H9 (cell line): ENCODE measurements at regions not wholly inside any gene's neighbourhood (a gene's known extent, or its start where the extent isn't known, plus 50 kb on each side); places are given as distances from the start of the nearest gene placed in this dataset.

Experiments
- DNase-seq: peaks from one replicate; pipeline ENCODE4 v3.0.0-alpha.2; 2017
- H2AFZ ChIP-seq: one replicate; pipeline ENCODE4 v1.6.1; 2013; ENCODE audit warnings: mild to moderate bottlenecking, low read length, control low read depth, moderate library complexity
- H2AK5ac ChIP-seq: 2 replicates; pipeline ENCODE4 v1.6.1; 2013; ENCODE audit warnings: low read length, control low read depth, mixed read lengths; ENCODE audit not compliant: insufficient read length
- H2BK120ac ChIP-seq: one replicate; pipeline ENCODE4 v1.6.1; 2013; ENCODE audit warnings: low read depth, mild to moderate bottlenecking, low read length, control low read depth, inconsistent platforms; ENCODE audit not compliant: poor library complexity, severe bottlenecking
- H2BK12ac ChIP-seq: 2 replicates; pipeline ENCODE4 v1.6.1; 2013; ENCODE audit warnings: low read length, control low read depth, mixed read lengths, low read depth; ENCODE audit not compliant: insufficient read length
- H2BK15ac ChIP-seq: 2 replicates; pipeline ENCODE4 v1.6.1; 2013; ENCODE audit warnings: low read depth, low read length, control low read depth
- H2BK20ac ChIP-seq: one replicate; pipeline ENCODE4 v1.6.1; 2013; ENCODE audit warnings: low read depth, mild to moderate bottlenecking, low read length, control low read depth, inconsistent platforms; ENCODE audit not compliant: poor library complexity, severe bottlenecking
- H2BK5ac ChIP-seq: 2 replicates; pipeline ENCODE4 v1.6.1; 2013; ENCODE audit warnings: low read length, control low read depth, mixed read lengths; ENCODE audit not compliant: insufficient read length
- H3K14ac ChIP-seq: 2 replicates; pipeline ENCODE4 v1.6.1; 2013; ENCODE audit warnings: low read length, control low read depth; ENCODE audit not compliant: insufficient read depth
- H3K18ac ChIP-seq: 2 replicates; pipeline ENCODE4 v1.6.1; 2013; ENCODE audit warnings: low read depth, mild to moderate bottlenecking, mixed read lengths, low read length, control low read depth; ENCODE audit not compliant: insufficient read length
- H3K23ac ChIP-seq: 2 replicates; pipeline ENCODE4 v1.6.1; 2013; ENCODE audit warnings: low read length, control low read depth, mixed read lengths, low read depth; ENCODE audit not compliant: insufficient read length
- H3K23me2 ChIP-seq: 2 replicates; pipeline ENCODE4 v1.6.1; 2013; ENCODE audit warnings: low read depth, mild to moderate bottlenecking, mixed read lengths, low read length, control low read depth; ENCODE audit not compliant: insufficient read length, poor library complexity, severe bottlenecking
- H3K27ac ChIP-seq: 2 replicates; pipeline ENCODE4 v1.5.1; 2013; ENCODE audit warnings: low read length, control low read depth, mixed read lengths, low read depth; ENCODE audit not compliant: insufficient read length
- H3K27me3 ChIP-seq: 2 replicates; pipeline ENCODE4 v1.6.1; 2013; ENCODE audit warnings: low read length, control low read depth, inconsistent platforms; ENCODE audit not compliant: insufficient read depth
- H3K4ac ChIP-seq: 2 replicates; pipeline ENCODE4 v1.6.1; 2013; ENCODE audit warnings: low read depth, mild to moderate bottlenecking, control low read depth, inconsistent platforms, low read length, moderate library complexity
- H3K4me1 ChIP-seq: 2 replicates; pipeline ENCODE4 v1.6.1; 2013; ENCODE audit warnings: low read length, control low read depth, inconsistent platforms; ENCODE audit not compliant: insufficient read depth
- H3K4me2 ChIP-seq: 2 replicates; pipeline ENCODE4 v1.6.1; 2013; ENCODE audit warnings: low read length, control low read depth, mixed read lengths; ENCODE audit not compliant: insufficient read length, insufficient read depth
- H3K56ac ChIP-seq: 2 replicates; pipeline ENCODE4 v1.6.1; 2013; ENCODE audit warnings: low read depth, mild to moderate bottlenecking, mixed read lengths, low read length, control low read depth; ENCODE audit not compliant: insufficient read length
- H3K79me1 ChIP-seq: 2 replicates; pipeline ENCODE4 v1.6.1; 2013; ENCODE audit warnings: low read depth, mild to moderate bottlenecking, moderate library complexity, low read length, control low read depth, inconsistent platforms; ENCODE audit not compliant: insufficient read depth, poor library complexity, severe bottlenecking
- H3K79me2 ChIP-seq: 2 replicates; pipeline ENCODE4 v1.6.1; 2013; ENCODE audit warnings: low read length, control low read depth, inconsistent platforms; ENCODE audit not compliant: insufficient read depth
- H3K9ac ChIP-seq: 2 replicates; pipeline ENCODE4 v1.6.1; 2013; ENCODE audit warnings: low read length, control low read depth, mixed read lengths; ENCODE audit not compliant: insufficient read length; ENCODE audit errors: extremely low read depth
- H3K9me3 ChIP-seq: one replicate; pipeline ENCODE4 v1.6.1; 2013; ENCODE audit warnings: low read depth, low read length, inconsistent platforms; ENCODE audit not compliant: control insufficient read depth
- H3T11ph ChIP-seq: one replicate; pipeline ENCODE4 v1.6.1; 2013; ENCODE audit warnings: mild to moderate bottlenecking, low read length, control low read depth, inconsistent platforms
- H4K20me1 ChIP-seq: one replicate; pipeline ENCODE4 v1.6.1; 2013; ENCODE audit not compliant: control insufficient read depth, insufficient read length, insufficient read depth
- H4K5ac ChIP-seq: 2 replicates; pipeline ENCODE4 v1.6.1; 2013; ENCODE audit warnings: low read depth, mild to moderate bottlenecking, mixed read lengths, low read length, control low read depth; ENCODE audit not compliant: insufficient read length
- H4K8ac ChIP-seq: replicated peaks from 2 replicates; pipeline ENCODE4 v1.6.1; 2013; ENCODE audit warnings: low read length, control low read depth, mixed read lengths, low read depth; ENCODE audit not compliant: insufficient read length
- H4K91ac ChIP-seq: 2 replicates; pipeline ENCODE4 v1.6.1; 2013; ENCODE audit warnings: low read depth, mild to moderate bottlenecking, moderate library complexity, mixed read lengths, low read length, control low read depth; ENCODE audit not compliant: insufficient read length
- H3K27ac Mint-ChIP-seq, 3 experiments: 2 replicates in 2 of 3; 3 replicates in 1 of 3; pipeline ENCODE4 v1.8.0; 2020 to 2021; ENCODE audit warnings: mixed read lengths in 3 of 3, mild to moderate bottlenecking in 1 of 3, moderate library complexity in 1 of 3
- H3K27me3 Mint-ChIP-seq: 2 replicates; pipeline ENCODE4 v1.8.0; 2021; ENCODE audit warnings: low read depth, mild to moderate bottlenecking, moderate library complexity, mixed read lengths
- H3K36me3 Mint-ChIP-seq, 3 experiments: 2 replicates in 2 of 3; 3 replicates in 1 of 3; pipeline ENCODE4 v1.8.0; 2020 to 2021; ENCODE audit warnings: low read depth in 3 of 3, mixed read lengths in 3 of 3; ENCODE audit not compliant: insufficient read depth in 1 of 3
- H3K4me1 Mint-ChIP-seq, 2 experiments: 2 replicates each; pipeline ENCODE4 v1.8.0; 2020; ENCODE audit warnings: mixed read lengths in 2 of 2
- H3K4me3 Mint-ChIP-seq, 2 experiments: 2 replicates in 1 of 2; 3 replicates in 1 of 2; pipeline ENCODE4 v1.8.0; 2020 to 2021; ENCODE audit warnings: mild to moderate bottlenecking in 2 of 2, mixed read lengths in 2 of 2, moderate library complexity in 1 of 2
- H3K9me3 Mint-ChIP-seq, 2 experiments: 2 replicates in 1 of 2; 3 replicates in 1 of 2; pipeline ENCODE4 v1.8.0; 2020; ENCODE audit warnings: mild to moderate bottlenecking in 2 of 2, mixed read lengths in 2 of 2, moderate library complexity in 1 of 2
- WGBS: extraction: QIAGEN DNeasy Blood & Tissue Kit; methylation state at CpG from one replicate; pipeline ENCODE4 v1.1.7; 2013; ENCODE audit warnings: missing lambda C conversion rate, low lambda C conversion rate, mixed read lengths; ENCODE audit not compliant: insufficient read length; ENCODE audit errors: extremely low coverage; 5-methylcytosine and 5-hydroxymethylcytosine counted together
- TF ChIP-seq, protein P1 (sequence below): fragments of 200-600 bp; sonication (generic); conservative IDR thresholded peaks from 3 replicates; pipeline ENCODE4 v1.8.0; 2021; ENCODE audit warnings: antibody characterized with exemption, mild to moderate bottlenecking

DNA sequence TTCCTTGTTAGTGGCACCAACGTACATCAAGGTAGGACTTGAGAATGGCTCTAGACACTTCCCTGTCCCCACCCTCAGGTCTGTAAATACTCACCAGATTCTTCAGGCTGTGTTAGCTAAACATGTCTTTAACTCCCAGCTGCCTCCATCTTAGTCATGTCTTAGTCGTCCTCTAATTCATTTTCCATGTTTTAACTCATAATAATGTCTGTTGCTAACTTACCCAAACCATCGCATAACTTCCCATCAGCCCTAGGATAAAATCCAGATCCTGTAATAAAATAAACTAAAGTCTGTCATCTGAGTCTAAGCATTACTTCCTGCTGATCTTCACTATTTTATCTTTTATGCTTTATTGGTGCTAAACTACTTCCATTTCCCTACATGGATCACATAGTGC is 600.0 kb upstream of the CELF2 start:
- H3K36me3 Mint-ChIP-seq, result no peaks in the 10 kb centered on the region; a peak in 1 of 7 replicates
- Histone ChIP-seq H3K4ac (no peak overlapping the region), H3K56ac (no peak overlapping the region), H3K18ac (no peak overlapping the region), H3K23ac (no peak overlapping the region), H4K5ac (no peak overlapping the region), H3K14ac (no peak overlapping the region), H2BK20ac (no peak overlapping the region), H3T11ph (no peak overlapping the region), H3K4me1 (no peaks in the 10 kb centered on the region), H4K8ac (no peak overlapping the region), H3K79me2 (no peaks in the 10 kb centered on the region), H2BK12ac (no peak overlapping the region), H2AK5ac (no peak overlapping the region), H3K23me2 (no peaks in the 10 kb centered on the region), H2BK120ac (no peak overlapping the region), H3K79me1 (no peaks in the 10 kb centered on the region), H3K27ac (no peak overlapping the region), H2AFZ (no peak overlapping the region), H3K27me3 (no peaks in the 10 kb centered on the region), H3K9ac (no peak overlapping the region), H2BK15ac (no peak overlapping the region), H3K9me3 (no peaks in the 10 kb centered on the region), H3K4me2 (no peak overlapping the region), H2BK5ac (no peak overlapping the region), H4K20me1 (no peaks in the 10 kb centered on the region), H4K91ac (no peak overlapping the region)
- no peaks in the 10 kb centered on the region; a peak in 1 of 5 replicates for H3K9me3 Mint-ChIP-seq
- H3K27me3 Mint-ChIP-seq, result no peaks in the 10 kb centered on the region
- WGBS, result no CpG with 5 or more reads among the region's 3 CpGs
- H3K4me3 Mint-ChIP-seq, result no peak overlapping the region
- H3K4me1 Mint-ChIP-seq, result peaks cover 20 to 25% of the 10 kb centered on the region in 2 experiments
- DNase-seq, result no peak
- TF ChIP-seq, protein P1, sequence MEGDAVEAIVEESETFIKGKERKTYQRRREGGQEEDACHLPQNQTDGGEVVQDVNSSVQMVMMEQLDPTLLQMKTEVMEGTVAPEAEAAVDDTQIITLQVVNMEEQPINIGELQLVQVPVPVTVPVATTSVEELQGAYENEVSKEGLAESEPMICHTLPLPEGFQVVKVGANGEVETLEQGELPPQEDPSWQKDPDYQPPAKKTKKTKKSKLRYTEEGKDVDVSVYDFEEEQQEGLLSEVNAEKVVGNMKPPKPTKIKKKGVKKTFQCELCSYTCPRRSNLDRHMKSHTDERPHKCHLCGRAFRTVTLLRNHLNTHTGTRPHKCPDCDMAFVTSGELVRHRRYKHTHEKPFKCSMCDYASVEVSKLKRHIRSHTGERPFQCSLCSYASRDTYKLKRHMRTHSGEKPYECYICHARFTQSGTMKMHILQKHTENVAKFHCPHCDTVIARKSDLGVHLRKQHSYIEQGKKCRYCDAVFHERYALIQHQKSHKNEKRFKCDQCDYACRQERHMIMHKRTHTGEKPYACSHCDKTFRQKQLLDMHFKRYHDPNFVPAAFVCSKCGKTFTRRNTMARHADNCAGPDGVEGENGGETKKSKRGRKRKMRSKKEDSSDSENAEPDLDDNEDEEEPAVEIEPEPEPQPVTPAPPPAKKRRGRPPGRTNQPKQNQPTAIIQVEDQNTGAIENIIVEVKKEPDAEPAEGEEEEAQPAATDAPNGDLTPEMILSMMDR, result no peak
- no peak overlapping the region; a peak in 2 of 7 replicates for H3K27ac Mint-ChIP-seq
